HK-2 (cell line): ENCODE measurements at regions not wholly inside any gene's neighbourhood (a gene's known extent, or its start where the extent isn't known, plus 50 kb on each side); places are given as distances from the start of the nearest gene placed in this dataset.

ENCODE experiments used
- DNase-seq: peaks from one replicate; pipeline ENCODE4 v3.0.0-alpha.2; 2018; ENCODE audit not compliant: unreplicated experiment

- no peak for DNase-seq
Measured at GRCh38 chr17:77771145-77771544, 187.4 kb upstream of the TNRC6C start.

GRCh38 chr17:77771587-77771986, 186.9 kb upstream of the TNRC6C start:
- no peak for DNase-seq

GRCh38 chr17:77771998-77772397, 186.5 kb upstream of the TNRC6C start:
- no peak for DNase-seq

- DNase-seq = peak; percentile 78
Measured at GRCh38 chr17:77772461-77772897, 186.0 kb upstream of the TNRC6C start.

GRCh38 chr17:77772899-77773358, 185.6 kb upstream of the TNRC6C start:
- DNase-seq = no peak

- no peak for DNase-seq
Measured at GRCh38 chr17:77774182-77774581, 184.3 kb upstream of the TNRC6C start.

- no peak for DNase-seq
Measured at GRCh38 chr17:77778636-77779489, 179.6 kb upstream of the TNRC6C start.

- DNase-seq = no peak
Measured at GRCh38 chr17:77779711-77780539, 178.6 kb upstream of the TNRC6C start.

- DNase-seq = no peak
Measured at GRCh38 chr17:77781536-77781935, 177.0 kb upstream of the TNRC6C start.

GRCh38 chr17:77782201-77782600, 176.3 kb upstream of the TNRC6C start:
- DNase-seq = no peak

- no peak for DNase-seq
Measured at GRCh38 chr17:77782611-77783010, 175.9 kb upstream of the TNRC6C start.

GRCh38 chr17:77783991-77784820, 174.3 kb upstream of the TNRC6C start:
- DNase-seq = no peak

- DNase-seq = no peak
Measured at GRCh38 chr17:77785312-77785905, 173.1 kb upstream of the TNRC6C start.

- no peak for DNase-seq
Measured at GRCh38 chr17:77786090-77786489, 172.4 kb upstream of the TNRC6C start.

- no peak for DNase-seq
Measured at GRCh38 chr17:77786740-77787505, 171.6 kb upstream of the TNRC6C start.

GRCh38 chr17:77790143-77790829, 168.2 kb upstream of the TNRC6C start:
- no peak for DNase-seq

- DNase-seq = no peak
Measured at GRCh38 chr17:77792626-77793025, 165.9 kb upstream of the TNRC6C start.

- no peak for DNase-seq
Measured at GRCh38 chr17:77793146-77793970, 165.1 kb upstream of the TNRC6C start.

GRCh38 chr17:77793971-77794235, 164.6 kb upstream of the TNRC6C start:
- no peak for DNase-seq
